Body of pancreas (tissue), 4 donors: ENCODE measurements at regions not wholly inside any gene's neighbourhood (a gene's known extent, or its start where the extent isn't known, plus 50 kb on each side); places are given as distances from the start of the nearest gene placed in this dataset.

Experiments used
- CTCF ChIP-seq, 7 experiments: fragments of 450-650 bp in 4 of 7; fragments of 200-600 bp in 3 of 7; sonication (generic) in 3 of 7; IDR thresholded peaks; one replicate each; pipeline ENCODE4 v1.5.1; 2016 to 2019; ENCODE audit warnings: antibody characterized with exemption in 7 of 7
- POLR2A ChIP-seq, 3 donors: fragments of 450-650 bp; IDR thresholded peaks; one replicate each; pipeline ENCODE4 v1.6.1; 2016; ENCODE audit warnings: antibody characterized with exemption in 3 of 3, mild to moderate bottlenecking in 2 of 3

- TF ChIP-seq CTCF (IDR thresholded peaks at IDR 0.05) (no peak), POLR2A (IDR thresholded peaks at IDR 0.05) (no peak)
Measured at GRCh38 chr5:74187757-74188156, 452.8 kb downstream of the ENC1 start.
